ENCODE measurements at regions not wholly inside any gene's neighbourhood (a gene's known extent, or its start where the extent isn't known, plus 50 kb on each side); places are given as distances from the start of the nearest gene placed in this dataset.

DNA sequence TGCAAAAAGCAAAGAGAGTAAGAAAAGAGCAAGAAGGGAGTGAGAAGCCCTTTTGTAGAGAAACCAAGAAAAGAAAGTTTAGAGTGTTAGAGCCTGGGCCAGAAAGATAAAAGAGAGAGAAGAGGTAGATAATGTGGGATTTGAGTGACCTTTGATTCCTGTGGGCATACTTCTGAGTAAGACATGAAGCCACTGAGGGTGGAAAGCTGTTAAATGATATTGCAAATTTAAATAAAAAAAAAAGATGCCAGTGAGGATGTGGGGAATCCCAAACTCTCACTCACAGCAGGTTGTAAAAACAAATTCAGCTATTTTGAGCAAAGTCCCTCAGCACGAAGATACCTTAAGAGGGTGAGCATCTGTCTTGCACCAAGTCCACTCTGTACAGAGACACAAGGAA lies 59.4 kb upstream of the TOP3B start (continued):
- TF ChIP-seq POU5F1 (IDR thresholded peaks at IDR 0.05; ENCODE audit: low read depth, low read length): no peak
- TF ChIP-seq, protein P1, sequence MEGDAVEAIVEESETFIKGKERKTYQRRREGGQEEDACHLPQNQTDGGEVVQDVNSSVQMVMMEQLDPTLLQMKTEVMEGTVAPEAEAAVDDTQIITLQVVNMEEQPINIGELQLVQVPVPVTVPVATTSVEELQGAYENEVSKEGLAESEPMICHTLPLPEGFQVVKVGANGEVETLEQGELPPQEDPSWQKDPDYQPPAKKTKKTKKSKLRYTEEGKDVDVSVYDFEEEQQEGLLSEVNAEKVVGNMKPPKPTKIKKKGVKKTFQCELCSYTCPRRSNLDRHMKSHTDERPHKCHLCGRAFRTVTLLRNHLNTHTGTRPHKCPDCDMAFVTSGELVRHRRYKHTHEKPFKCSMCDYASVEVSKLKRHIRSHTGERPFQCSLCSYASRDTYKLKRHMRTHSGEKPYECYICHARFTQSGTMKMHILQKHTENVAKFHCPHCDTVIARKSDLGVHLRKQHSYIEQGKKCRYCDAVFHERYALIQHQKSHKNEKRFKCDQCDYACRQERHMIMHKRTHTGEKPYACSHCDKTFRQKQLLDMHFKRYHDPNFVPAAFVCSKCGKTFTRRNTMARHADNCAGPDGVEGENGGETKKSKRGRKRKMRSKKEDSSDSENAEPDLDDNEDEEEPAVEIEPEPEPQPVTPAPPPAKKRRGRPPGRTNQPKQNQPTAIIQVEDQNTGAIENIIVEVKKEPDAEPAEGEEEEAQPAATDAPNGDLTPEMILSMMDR (IDR thresholded peaks at IDR 0.05; ENCODE audit: control extremely low read depth in 1 of 3, insufficient read depth in 1 of 3, low read depth in 1 of 3, low read length in 3 of 3): no peak
